ENCODE measurements at regions not wholly inside any gene's neighbourhood (a gene's known extent, or its start where the extent isn't known, plus 50 kb on each side); places are given as distances from the start of the nearest gene placed in this dataset.
A peak's percentile ranks its signal among the peaks of the same experiment; 100 is the strongest.

- ATAC-seq: no peak
- TF ChIP-seq GLIS3 (CRISPR knock-in tag; IDR thresholded peaks at IDR 0.05) (no peak), PATZ1 (CRISPR knock-in tag; IDR thresholded peaks at IDR 0.05; ENCODE audit: borderline replicate concordance) (no peak), TCF4 (CRISPR knock-in tag; IDR thresholded peaks at IDR 0.05; ENCODE audit: borderline replicate concordance) (no peak), ZFP30 (CRISPR knock-in tag; IDR thresholded peaks at IDR 0.05) (no peak), TSHZ2 (CRISPR knock-in tag; IDR thresholded peaks at IDR 0.05) (no peak), ARNTL (CRISPR knock-in tag; IDR thresholded peaks at IDR 0.05; ENCODE audit: borderline replicate concordance, low read depth) (no peak), TOX (CRISPR knock-in tag; IDR thresholded peaks at IDR 0.05; ENCODE audit: borderline replicate concordance) (no peak), ZC3H10 (CRISPR knock-in tag; IDR thresholded peaks at IDR 0.05) (no peak), CSRNP3 (CRISPR knock-in tag; IDR thresholded peaks at IDR 0.05) (no peak), PPARA (CRISPR knock-in tag; IDR thresholded peaks at IDR 0.05; ENCODE audit: borderline replicate concordance) (no peak), BACH2 (CRISPR knock-in tag; IDR thresholded peaks at IDR 0.05; ENCODE audit: borderline replicate concordance) (no peak), ZFP3 (CRISPR knock-in tag; IDR thresholded peaks at IDR 0.05) (no peak), ZNF70 (CRISPR knock-in tag; IDR thresholded peaks at IDR 0.05) (no peak), RARB (CRISPR knock-in tag; IDR thresholded peaks at IDR 0.05) (no peak), OSR1 (CRISPR knock-in tag; IDR thresholded peaks at IDR 0.05) (no peak), ISL1 (CRISPR knock-in tag; IDR thresholded peaks at IDR 0.05) (no peak), ZNF8 (CRISPR knock-in tag; IDR thresholded peaks at IDR 0.05) (no peak)
Observed at GRCh38 chr1:168987923-168988322, 118.6 kb upstream of the ATP1B1 start.

- ATAC-seq: no peak
- no peak for TF ChIP-seq SNAI2 (CRISPR knock-in tag; IDR thresholded peaks at IDR 0.05)
- no peak for TF ChIP-seq TCF4 (CRISPR knock-in tag; IDR thresholded peaks at IDR 0.05; ENCODE audit: borderline replicate concordance)
- TF ChIP-seq ZNF565 (CRISPR knock-in tag; conservative IDR thresholded peaks at IDR 0.05; ENCODE audit: low read depth): no peak
- TF ChIP-seq TSHZ2 (CRISPR knock-in tag; IDR thresholded peaks at IDR 0.05): no peak
- TF ChIP-seq GLIS3 (CRISPR knock-in tag; IDR thresholded peaks at IDR 0.05): no peak
- TF ChIP-seq BACH2 (CRISPR knock-in tag; IDR thresholded peaks at IDR 0.05; ENCODE audit: borderline replicate concordance): no peak
- TF ChIP-seq ARNTL (CRISPR knock-in tag; IDR thresholded peaks at IDR 0.05; ENCODE audit: borderline replicate concordance, low read depth): no peak
- no peak for TF ChIP-seq PPARA (CRISPR knock-in tag; IDR thresholded peaks at IDR 0.05; ENCODE audit: borderline replicate concordance)
- no peak for TF ChIP-seq OSR1 (CRISPR knock-in tag; IDR thresholded peaks at IDR 0.05)
- TF ChIP-seq CSDC2 (CRISPR knock-in tag; IDR thresholded peaks at IDR 0.05): no peak
- TF ChIP-seq ZNF70 (CRISPR knock-in tag; IDR thresholded peaks at IDR 0.05): no peak
Observed at GRCh38 chr1:168989985-168990384, 116.5 kb upstream of the ATP1B1 start.

GRCh38 chr1:168991667-168992475, 114.6 kb upstream of the ATP1B1 start:
- no peak for TF ChIP-seq GLIS3 (CRISPR knock-in tag; IDR thresholded peaks at IDR 0.05)
- TF ChIP-seq ZFP30 (CRISPR knock-in tag; IDR thresholded peaks at IDR 0.05): no peak
- TF ChIP-seq ZC3H10 (CRISPR knock-in tag; IDR thresholded peaks at IDR 0.05): no peak
- no peak for TF ChIP-seq SNAI2 (CRISPR knock-in tag; IDR thresholded peaks at IDR 0.05)
- no peak for TF ChIP-seq ESRRG (CRISPR knock-in tag; IDR thresholded peaks at IDR 0.05)
- peak; percentile 44; the same call in 2 of the 3 replicates for ATAC-seq
